HepG2 (cell line): ENCODE measurements at regions not wholly inside any gene's neighbourhood (a gene's known extent, or its start where the extent isn't known, plus 50 kb on each side); places are given as distances from the start of the nearest gene placed in this dataset.

Experiments used
- ATAC-seq: fragments of 200-7000 bp; cut with Tn5 transposase; 3 replicates; pipeline ENCODE4 v1.9.1; 2020; ENCODE audit warnings: mild to moderate bottlenecking, moderate library complexity
- BruUV-seq: library from RNA; stranded (reverse); fragments of 400-500 nt; replicated peaks from 2 replicates; lab custom pipeline; 2021; lab: Mats Ljungman, UMichigan
- CTCF ChIA-PET: fragments of 300-600 bp; formaldehyde crosslinking; extraction: SDS; loops from one replicate; lab custom pipeline; 2021; ENCODE audit warnings: low total read pairs, inconsistent platforms, low intra/inter-chr PET ratio; lab: Yijun Ruan, JAX
- POLR2A ChIA-PET: fragments of 350-600 bp; sonication (Branson Sonifier 250); formaldehyde crosslinking; loops from one replicate; lab custom pipeline; 2020; ENCODE audit warnings: antibody characterized with exemption, inconsistent platforms; lab: Yijun Ruan, JAX
- DNase-seq: peaks from one replicate; pipeline ENCODE4 v3.0.0-alpha.2; 2015; ENCODE audit warnings: low spot score
- FAIRE-seq: peaks from 3 replicates; lab custom pipeline; 2011; peaks lifted over from hg19 to GRCh38; lab: Jason Lieb, UNC
- H2AFZ ChIP-seq: one replicate; pipeline ENCODE4 v1.6.1; 2011; ENCODE audit warnings: low read length, inconsistent platforms
- H3K27ac ChIP-seq: fragments of 300-600 bp; 3 replicates; pipeline ENCODE4 v1.8.0; 2011; ENCODE audit warnings: mixed run types, mild to moderate bottlenecking, mixed read lengths, low read length, inconsistent platforms; ENCODE audit not compliant: insufficient read depth; ENCODE audit errors: extremely low read length
- H3K27me3 ChIP-seq, 2 experiments: fragments of 200-600 bp in 1 of 2; 2 replicates in 1 of 2; 3 replicates in 1 of 2; pipeline versions ENCODE4 v1.6.0 to v1.8.0; 2011; ENCODE audit warnings: low read length in 2 of 2, mild to moderate bottlenecking in 2 of 2, moderate library complexity in 2 of 2, inconsistent platforms in 1 of 2; ENCODE audit not compliant: insufficient read depth in 2 of 2, control insufficient read depth in 1 of 2
- H3K36me3 ChIP-seq, 2 experiments: fragments of 200-600 bp in 1 of 2; replicated peaks in 1 of 2; 2 replicates in 1 of 2; 3 replicates in 1 of 2; pipeline versions ENCODE4 v1.5.1 to v1.8.0; 2011; ENCODE audit warnings: low read length in 2 of 2, inconsistent platforms in 1 of 2; ENCODE audit not compliant: insufficient read depth in 2 of 2, control insufficient read depth in 1 of 2
- H3K4me1 ChIP-seq: 2 replicates; pipeline ENCODE4 v1.5.1; 2012; ENCODE audit warnings: low read length, inconsistent platforms; ENCODE audit not compliant: insufficient read depth
- H3K4me2 ChIP-seq: 2 replicates; pipeline ENCODE4 v1.6.0; 2011; ENCODE audit warnings: low read depth, low read length, inconsistent platforms
- H3K4me3 ChIP-seq, 3 experiments: fragments of 200-600 bp in 1 of 3; sonication (generic), shearing (Covaris generic) in 1 of 3; replicated peaks in 1 of 3; 2 replicates each; pipeline ENCODE4 v1.5.1; 2011 to 2016; ENCODE audit warnings: low read length in 3 of 3, inconsistent platforms in 2 of 3, low read depth in 2 of 3, mild to moderate bottlenecking in 2 of 3, control low read depth in 1 of 3, mixed read lengths in 1 of 3; ENCODE audit not compliant: insufficient read depth in 1 of 3
- H3K79me2 ChIP-seq: one replicate; pipeline ENCODE4 v1.6.1; 2011; ENCODE audit warnings: low read length, inconsistent platforms; ENCODE audit not compliant: insufficient read depth
- H3K9ac ChIP-seq: 2 replicates; pipeline ENCODE4 v1.6.0; 2011; ENCODE audit warnings: mild to moderate bottlenecking, low read depth, low read length, inconsistent platforms; ENCODE audit not compliant: insufficient read depth
- H3K9me3 ChIP-seq: 2 replicates; pipeline ENCODE4 v1.5.1; 2012; ENCODE audit warnings: mild to moderate bottlenecking, low read length
- H4K20me1 ChIP-seq: 2 replicates; pipeline ENCODE4 v1.6.0; 2011; ENCODE audit warnings: inconsistent platforms, mild to moderate bottlenecking, low read length, moderate library complexity; ENCODE audit not compliant: insufficient read depth
- BRD4 ChIP-seq: sonication (generic); formaldehyde crosslinking; IDR thresholded peaks from 2 replicates; pipeline ENCODE4 v1.4.0; 2020; ENCODE audit warnings: missing genetic modification reagents
- MYNN ChIP-seq: sonication (generic); formaldehyde crosslinking; IDR thresholded peaks from 2 replicates; pipeline ENCODE4 v1.4.0; 2020; ENCODE audit warnings: mild to moderate bottlenecking, low read depth, missing genetic modification reagents
- NPAS2 ChIP-seq: sonication (generic); formaldehyde crosslinking; IDR thresholded peaks from 2 replicates; pipeline ENCODE4 v1.8.0; 2022; ENCODE audit warnings: mild to moderate bottlenecking, missing genetic modification reagents, borderline replicate concordance
- RARG ChIP-seq: sonication (generic); formaldehyde crosslinking; IDR thresholded peaks from 2 replicates; pipeline ENCODE4 v1.4.0; 2020; ENCODE audit warnings: low read depth, mild to moderate bottlenecking, missing genetic modification reagents
- TCF7L2 ChIP-seq: IDR thresholded peaks from 2 replicates; pipeline ENCODE4 v1.6.1; 2011; ENCODE audit warnings: mild to moderate bottlenecking, low read depth, low read length, moderate library complexity
- TMF1 ChIP-seq: sonication (generic); formaldehyde crosslinking; IDR thresholded peaks from 2 replicates; pipeline ENCODE4 v1.8.1; 2022; ENCODE audit warnings: low read depth, missing genetic modification reagents
- YEATS2 ChIP-seq: sonication (generic); formaldehyde crosslinking; IDR thresholded peaks from 2 replicates; pipeline ENCODE4 v1.4.0; 2020; ENCODE audit warnings: missing genetic modification reagents, borderline replicate concordance
- ZNF10 ChIP-seq: sonication (generic); formaldehyde crosslinking; IDR thresholded peaks from 2 replicates; pipeline ENCODE4 v1.4.0; 2020; ENCODE audit warnings: mild to moderate bottlenecking, low read depth, missing genetic modification reagents, borderline replicate concordance
- ZNF235 ChIP-seq: sonication (generic); formaldehyde crosslinking; IDR thresholded peaks from 2 replicates; pipeline ENCODE4 v1.8.1; 2023; ENCODE audit warnings: mild to moderate bottlenecking, missing genetic modification reagents, borderline replicate concordance
- ZNF24 ChIP-seq: fragments of 450-650 bp; IDR thresholded peaks from 2 replicates; pipeline ENCODE4 v1.6.1; 2017; ENCODE audit warnings: antibody characterized with exemption, mild to moderate bottlenecking
- ZNF563 ChIP-seq: sonication (generic); formaldehyde crosslinking; IDR thresholded peaks from 2 replicates; pipeline ENCODE4 v1.8.0; 2022; ENCODE audit warnings: mild to moderate bottlenecking, moderate library complexity, missing genetic modification reagents
- ZNF629 ChIP-seq: sonication (generic); formaldehyde crosslinking; conservative IDR thresholded peaks from 2 replicates; pipeline ENCODE4 v1.5.0; 2020; ENCODE audit warnings: missing genetic modification reagents
- WGBS: methylation state at CpG from one replicate; pipeline ENCODE4 v1.1.6; 2017; ENCODE audit warnings: low lambda C conversion rate; 5-methylcytosine and 5-hydroxymethylcytosine counted together
- in situ Hi-C: cut with HindIII; loops from 2 replicates; pipeline ENCODE4 v1.10.0; 2017; ENCODE audit warnings: low pct_unique_long_range_greater_than_20kb; ENCODE audit not compliant: extremely low pct_ligation_motif_present
- intact Hi-C: fragments of 100-400 bp; cut with micrococcal nuclease; formaldehyde crosslinking; loops from one replicate; pipeline ENCODE4 v1.10.0; 2022; ENCODE audit not compliant: unreplicated experiment
- TF ChIP-seq, protein P1 (sequence below): sonication (generic); formaldehyde crosslinking; IDR thresholded peaks from 2 replicates; pipeline ENCODE4 v1.4.0; 2020; ENCODE audit warnings: missing genetic modification reagents, borderline replicate concordance
- TF ChIP-seq, protein P2 (sequence below): IDR thresholded peaks from 2 replicates; pipeline ENCODE4 v1.6.1; 2016; ENCODE audit warnings: missing biosample characterization, missing genetic modification reagents, low read depth
- TF ChIP-seq, protein P3 (sequence below): sonication (generic); formaldehyde crosslinking; IDR thresholded peaks from 2 replicates; pipeline ENCODE4 v1.9.0; 2021; ENCODE audit warnings: mild to moderate bottlenecking, missing genetic modification reagents

DNA sequence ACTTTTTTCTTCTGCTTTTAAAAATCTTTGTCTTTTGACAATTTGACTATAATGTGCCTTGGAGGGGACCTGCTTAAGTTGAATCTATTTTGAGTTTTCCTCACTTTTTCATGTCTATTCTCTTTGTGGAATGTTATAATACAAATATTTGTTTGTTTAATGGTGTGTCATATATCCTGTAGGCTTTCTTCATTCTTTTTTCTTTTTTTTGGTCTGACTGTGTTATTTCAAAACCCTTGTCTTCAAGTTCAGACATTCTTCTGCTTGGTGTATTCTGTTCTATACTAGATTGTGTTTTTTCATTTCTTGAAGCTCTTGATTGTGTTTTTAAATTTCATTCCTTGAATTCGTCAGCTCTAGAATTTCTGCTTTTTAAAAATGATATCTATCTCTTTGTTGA is 228.2 kb downstream of the STK31 start:
- H3K9ac ChIP-seq: no peak overlapping the region
- H2AFZ ChIP-seq: no peak overlapping the region
- H3K4me3 ChIP-seq: no peak overlapping the region
- no peaks in the 10 kb centered on the region for H3K4me1 ChIP-seq
- in situ Hi-C loops: no loop called here
- ChIA-PET POLR2A (no interaction called here), CTCF (interaction anchor here (1.2 to 1.6 kb wide), 2 partner anchors 444 to 727 kb away, joined by 5 to 11 read pairs; no protein-coding TSS in a partner anchor)
- ATAC-seq: no peak
- no TSS peak for BruUV-seq
- 20% methylated on average over 1 of the region's 1 CpG for WGBS
- no peaks in the 10 kb centered on the region for H3K36me3 ChIP-seq
- H4K20me1 ChIP-seq: no peaks in the 10 kb centered on the region
- intact Hi-C loops: loop anchor here (5.0 to 10.0 kb wide), 2 partner anchors 177 to 729 kb away; no protein-coding TSS in a partner anchor
- no peaks in the 10 kb centered on the region for H3K27me3 ChIP-seq
- H3K4me2 ChIP-seq: no peak overlapping the region
- no peak overlapping the region for H3K27ac ChIP-seq
- DNase-seq: no peak
- no peaks in the 10 kb centered on the region for H3K79me2 ChIP-seq
- no peaks in the 10 kb centered on the region for H3K9me3 ChIP-seq
- FAIRE-seq: no peak
- TF ChIP-seq BRD4 (no peak), TMF1 (CRISPR knock-in tag) (no peak), ZNF235 (no peak), RARG (no peak), ZNF24 (no peak), ZNF10 (CRISPR knock-in tag) (no peak), NPAS2 (CRISPR knock-in tag) (no peak), MYNN (CRISPR knock-in tag) (no peak), ZNF629 (no peak), ZNF563 (CRISPR knock-in tag) (no peak), TCF7L2 (no peak), YEATS2 (no peak)
- TF ChIP-seq, protein P1, sequence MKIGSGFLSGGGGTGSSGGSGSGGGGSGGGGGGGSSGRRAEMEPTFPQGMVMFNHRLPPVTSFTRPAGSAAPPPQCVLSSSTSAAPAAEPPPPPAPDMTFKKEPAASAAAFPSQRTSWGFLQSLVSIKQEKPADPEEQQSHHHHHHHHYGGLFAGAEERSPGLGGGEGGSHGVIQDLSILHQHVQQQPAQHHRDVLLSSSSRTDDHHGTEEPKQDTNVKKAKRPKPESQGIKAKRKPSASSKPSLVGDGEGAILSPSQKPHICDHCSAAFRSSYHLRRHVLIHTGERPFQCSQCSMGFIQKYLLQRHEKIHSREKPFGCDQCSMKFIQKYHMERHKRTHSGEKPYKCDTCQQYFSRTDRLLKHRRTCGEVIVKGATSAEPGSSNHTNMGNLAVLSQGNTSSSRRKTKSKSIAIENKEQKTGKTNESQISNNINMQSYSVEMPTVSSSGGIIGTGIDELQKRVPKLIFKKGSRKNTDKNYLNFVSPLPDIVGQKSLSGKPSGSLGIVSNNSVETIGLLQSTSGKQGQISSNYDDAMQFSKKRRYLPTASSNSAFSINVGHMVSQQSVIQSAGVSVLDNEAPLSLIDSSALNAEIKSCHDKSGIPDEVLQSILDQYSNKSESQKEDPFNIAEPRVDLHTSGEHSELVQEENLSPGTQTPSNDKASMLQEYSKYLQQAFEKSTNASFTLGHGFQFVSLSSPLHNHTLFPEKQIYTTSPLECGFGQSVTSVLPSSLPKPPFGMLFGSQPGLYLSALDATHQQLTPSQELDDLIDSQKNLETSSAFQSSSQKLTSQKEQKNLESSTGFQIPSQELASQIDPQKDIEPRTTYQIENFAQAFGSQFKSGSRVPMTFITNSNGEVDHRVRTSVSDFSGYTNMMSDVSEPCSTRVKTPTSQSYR (CRISPR knock-in tag): no peak
- TF ChIP-seq, protein P2, sequence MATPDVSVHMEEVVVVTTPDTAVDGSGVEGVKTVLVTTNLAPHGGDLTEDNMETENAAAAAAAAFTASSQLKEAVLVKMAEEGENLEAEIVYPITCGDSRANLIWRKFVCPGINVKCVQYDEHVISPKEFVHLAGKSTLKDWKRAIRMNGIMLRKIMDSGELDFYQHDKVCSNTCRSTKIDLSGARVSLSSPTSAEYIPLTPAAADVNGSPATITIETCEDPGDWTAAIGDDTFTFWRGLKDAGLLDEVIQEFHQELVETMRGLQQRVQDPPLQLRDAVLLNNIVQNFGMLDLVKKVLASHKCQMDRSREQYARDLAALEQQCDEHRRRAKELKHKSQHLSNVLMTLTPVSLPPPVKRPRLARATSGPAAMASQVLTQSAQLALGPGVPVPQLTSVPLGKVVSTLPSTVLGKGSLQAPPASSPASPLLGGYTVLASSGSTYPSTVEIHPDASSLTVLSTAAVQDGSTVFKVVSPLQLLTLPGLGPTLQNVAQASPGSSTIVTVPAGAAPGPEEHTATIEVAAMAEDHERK (CRISPR knock-in tag): no peak
- TF ChIP-seq, protein P3, sequence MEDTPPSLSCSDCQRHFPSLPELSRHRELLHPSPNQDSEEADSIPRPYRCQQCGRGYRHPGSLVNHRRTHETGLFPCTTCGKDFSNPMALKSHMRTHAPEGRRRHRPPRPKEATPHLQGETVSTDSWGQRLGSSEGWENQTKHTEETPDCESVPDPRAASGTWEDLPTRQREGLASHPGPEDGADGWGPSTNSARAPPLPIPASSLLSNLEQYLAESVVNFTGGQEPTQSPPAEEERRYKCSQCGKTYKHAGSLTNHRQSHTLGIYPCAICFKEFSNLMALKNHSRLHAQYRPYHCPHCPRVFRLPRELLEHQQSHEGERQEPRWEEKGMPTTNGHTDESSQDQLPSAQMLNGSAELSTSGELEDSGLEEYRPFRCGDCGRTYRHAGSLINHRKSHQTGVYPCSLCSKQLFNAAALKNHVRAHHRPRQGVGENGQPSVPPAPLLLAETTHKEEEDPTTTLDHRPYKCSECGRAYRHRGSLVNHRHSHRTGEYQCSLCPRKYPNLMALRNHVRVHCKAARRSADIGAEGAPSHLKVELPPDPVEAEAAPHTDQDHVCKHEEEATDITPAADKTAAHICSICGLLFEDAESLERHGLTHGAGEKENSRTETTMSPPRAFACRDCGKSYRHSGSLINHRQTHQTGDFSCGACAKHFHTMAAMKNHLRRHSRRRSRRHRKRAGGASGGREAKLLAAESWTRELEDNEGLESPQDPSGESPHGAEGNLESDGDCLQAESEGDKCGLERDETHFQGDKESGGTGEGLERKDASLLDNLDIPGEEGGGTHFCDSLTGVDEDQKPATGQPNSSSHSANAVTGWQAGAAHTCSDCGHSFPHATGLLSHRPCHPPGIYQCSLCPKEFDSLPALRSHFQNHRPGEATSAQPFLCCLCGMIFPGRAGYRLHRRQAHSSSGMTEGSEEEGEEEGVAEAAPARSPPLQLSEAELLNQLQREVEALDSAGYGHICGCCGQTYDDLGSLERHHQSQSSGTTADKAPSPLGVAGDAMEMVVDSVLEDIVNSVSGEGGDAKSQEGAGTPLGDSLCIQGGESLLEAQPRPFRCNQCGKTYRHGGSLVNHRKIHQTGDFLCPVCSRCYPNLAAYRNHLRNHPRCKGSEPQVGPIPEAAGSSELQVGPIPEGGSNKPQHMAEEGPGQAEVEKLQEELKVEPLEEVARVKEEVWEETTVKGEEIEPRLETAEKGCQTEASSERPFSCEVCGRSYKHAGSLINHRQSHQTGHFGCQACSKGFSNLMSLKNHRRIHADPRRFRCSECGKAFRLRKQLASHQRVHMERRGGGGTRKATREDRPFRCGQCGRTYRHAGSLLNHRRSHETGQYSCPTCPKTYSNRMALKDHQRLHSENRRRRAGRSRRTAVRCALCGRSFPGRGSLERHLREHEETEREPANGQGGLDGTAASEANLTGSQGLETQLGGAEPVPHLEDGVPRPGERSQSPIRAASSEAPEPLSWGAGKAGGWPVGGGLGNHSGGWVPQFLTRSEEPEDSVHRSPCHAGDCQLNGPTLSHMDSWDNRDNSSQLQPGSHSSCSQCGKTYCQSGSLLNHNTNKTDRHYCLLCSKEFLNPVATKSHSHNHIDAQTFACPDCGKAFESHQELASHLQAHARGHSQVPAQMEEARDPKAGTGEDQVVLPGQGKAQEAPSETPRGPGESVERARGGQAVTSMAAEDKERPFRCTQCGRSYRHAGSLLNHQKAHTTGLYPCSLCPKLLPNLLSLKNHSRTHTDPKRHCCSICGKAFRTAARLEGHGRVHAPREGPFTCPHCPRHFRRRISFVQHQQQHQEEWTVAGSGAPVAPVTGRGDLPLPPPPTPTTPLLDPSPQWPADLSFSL (CRISPR knock-in tag): no peak
